ENCODE measurements at regions not wholly inside any gene's neighbourhood (a gene's known extent, or its start where the extent isn't known, plus 50 kb on each side); places are given as distances from the start of the nearest gene placed in this dataset.

DNA sequence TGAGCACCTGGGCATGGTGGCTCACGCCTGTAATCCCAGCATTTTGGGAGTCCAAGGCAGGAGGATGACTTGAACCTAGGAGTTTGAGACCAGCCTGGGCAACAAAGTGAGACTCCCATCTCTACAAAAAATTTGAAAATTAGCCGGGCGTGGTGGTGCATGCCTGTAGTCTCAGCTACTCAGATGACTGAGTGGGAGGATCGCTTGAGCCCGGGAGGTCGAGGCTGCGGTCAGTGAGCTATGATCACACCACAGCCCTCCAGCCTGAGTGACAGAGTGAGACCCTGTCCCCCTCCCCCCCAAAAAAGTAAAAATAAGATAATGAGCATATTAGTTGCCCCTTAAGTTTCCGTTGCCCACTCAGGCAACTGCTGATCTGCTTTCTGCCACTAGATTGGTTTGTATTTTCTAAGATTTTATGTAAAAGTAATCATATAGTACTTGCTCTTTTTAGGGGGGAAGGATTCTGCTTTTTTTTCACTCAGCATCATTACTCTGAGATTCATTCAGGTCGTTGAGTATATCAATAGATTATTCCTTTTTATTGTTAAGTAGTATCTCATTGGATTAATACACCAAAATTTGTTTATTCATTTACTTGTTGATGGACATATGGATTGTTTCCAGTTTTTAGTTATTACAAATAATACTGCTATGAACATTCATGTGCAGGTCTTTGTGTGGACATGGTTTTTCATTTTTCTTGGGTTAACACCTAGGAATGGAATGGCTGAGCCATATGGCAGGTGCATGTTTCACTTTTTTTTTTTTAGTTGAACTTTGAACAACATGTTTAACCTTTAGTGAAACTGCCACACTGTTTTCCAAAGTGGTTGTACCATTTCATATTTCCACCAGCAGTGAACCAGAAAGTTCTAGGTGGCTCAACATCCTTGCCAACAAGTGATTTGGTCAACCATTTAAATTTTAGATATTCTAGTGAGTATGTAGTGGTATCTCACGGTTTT lies 75.0 kb upstream of the SPRED2 start:
- TF ChIP-seq, protein P1, sequence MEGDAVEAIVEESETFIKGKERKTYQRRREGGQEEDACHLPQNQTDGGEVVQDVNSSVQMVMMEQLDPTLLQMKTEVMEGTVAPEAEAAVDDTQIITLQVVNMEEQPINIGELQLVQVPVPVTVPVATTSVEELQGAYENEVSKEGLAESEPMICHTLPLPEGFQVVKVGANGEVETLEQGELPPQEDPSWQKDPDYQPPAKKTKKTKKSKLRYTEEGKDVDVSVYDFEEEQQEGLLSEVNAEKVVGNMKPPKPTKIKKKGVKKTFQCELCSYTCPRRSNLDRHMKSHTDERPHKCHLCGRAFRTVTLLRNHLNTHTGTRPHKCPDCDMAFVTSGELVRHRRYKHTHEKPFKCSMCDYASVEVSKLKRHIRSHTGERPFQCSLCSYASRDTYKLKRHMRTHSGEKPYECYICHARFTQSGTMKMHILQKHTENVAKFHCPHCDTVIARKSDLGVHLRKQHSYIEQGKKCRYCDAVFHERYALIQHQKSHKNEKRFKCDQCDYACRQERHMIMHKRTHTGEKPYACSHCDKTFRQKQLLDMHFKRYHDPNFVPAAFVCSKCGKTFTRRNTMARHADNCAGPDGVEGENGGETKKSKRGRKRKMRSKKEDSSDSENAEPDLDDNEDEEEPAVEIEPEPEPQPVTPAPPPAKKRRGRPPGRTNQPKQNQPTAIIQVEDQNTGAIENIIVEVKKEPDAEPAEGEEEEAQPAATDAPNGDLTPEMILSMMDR (IDR thresholded peaks at IDR 0.05), result no peak
- TF ChIP-seq SIN3A (IDR thresholded peaks at IDR 0.05; ENCODE audit: borderline replicate concordance, insufficient read depth, low read depth, low read length) (no peak), POLR2AphosphoS5 (IDR thresholded peaks at IDR 0.05; ENCODE audit: low read depth, low read length) (no peak)

All from Panc1 (cell line).